Fibroblast of skin of left biceps (primary cell): ENCODE measurements at regions not wholly inside any gene's neighbourhood (a gene's known extent, or its start where the extent isn't known, plus 50 kb on each side); places are given as distances from the start of the nearest gene placed in this dataset.
A peak's percentile ranks its signal among the peaks of the same experiment; 100 is the strongest.
"Not testable (repeated sequence)": the region's sequence is repeated elsewhere in the genome, so short reads cannot be mapped to it uniquely, and the experiment has no call there.

Source experiments
- DNase-seq, 2 experiments: peaks; one replicate each; pipeline ENCODE4 v3.0.0-alpha.2; 2013; ENCODE audit warnings: low read depth in 2 of 2

DNA sequence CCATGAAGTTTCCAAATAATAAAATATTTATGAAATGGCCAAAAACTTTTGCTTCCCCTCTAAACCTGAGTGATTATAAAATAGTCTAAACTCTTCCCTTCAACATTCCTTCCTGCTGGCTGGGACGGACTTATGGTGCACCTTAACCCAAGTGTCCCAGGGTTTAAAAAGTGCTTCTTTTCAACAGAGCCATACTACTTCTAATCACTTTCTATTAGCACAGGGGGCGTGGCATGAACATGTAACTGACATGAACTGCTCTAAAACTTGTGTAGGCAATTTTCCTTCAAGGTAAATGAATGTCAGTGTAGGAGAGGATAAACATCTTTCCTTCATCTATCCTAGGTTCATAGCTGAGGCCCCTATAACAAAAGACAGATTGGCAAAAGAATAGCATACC is 163.6 kb upstream of the RIMS1 start:
- no peak for DNase-seq

DNA sequence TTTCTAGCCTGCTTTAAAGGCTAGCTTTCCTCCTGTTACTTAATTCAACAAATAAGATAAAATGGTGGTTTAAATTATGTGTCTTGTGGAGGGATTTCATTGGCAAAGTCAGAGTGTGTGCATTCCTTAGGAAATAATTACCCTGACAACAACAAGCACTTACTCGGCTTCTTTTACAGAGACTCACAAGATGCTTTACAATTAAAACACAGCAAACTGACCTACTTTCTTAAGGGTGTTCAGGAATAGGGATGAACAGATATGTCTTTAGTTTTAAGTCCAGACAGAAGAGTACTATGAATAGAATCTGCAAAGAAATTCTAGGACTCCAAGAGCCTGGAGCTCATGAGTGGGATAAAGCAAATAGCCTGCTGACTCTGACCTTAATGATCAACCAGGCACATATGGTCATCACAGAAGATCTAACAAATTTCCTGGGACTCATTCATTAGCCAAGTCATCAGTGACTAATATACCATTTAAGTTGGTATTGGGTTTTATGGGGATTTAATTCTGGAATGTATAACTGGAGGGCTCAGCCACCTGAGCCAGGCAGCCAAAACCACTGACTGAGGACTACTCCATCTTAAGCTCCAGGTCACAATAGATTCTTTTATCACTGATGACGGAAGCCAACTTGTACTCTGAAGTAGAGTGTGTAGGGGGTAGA is 161.8 kb upstream of the RIMS1 start:
- no peak for DNase-seq

DNA sequence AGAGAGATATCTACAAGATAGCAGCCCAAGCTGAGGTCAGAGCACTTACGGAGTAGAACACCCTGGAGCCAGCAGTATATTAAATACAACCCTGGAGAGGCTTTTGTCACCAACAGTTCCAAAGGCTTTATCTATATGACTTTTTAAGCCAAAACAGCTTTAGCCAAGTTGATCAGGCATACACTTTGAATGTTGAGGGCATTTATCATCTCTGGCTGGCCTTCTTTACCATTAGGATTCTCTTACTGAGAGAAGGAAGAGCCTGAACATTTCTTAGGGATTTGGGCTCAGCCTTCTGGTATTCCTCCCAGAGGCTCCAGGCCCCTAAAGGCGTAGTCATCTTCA is 161.3 kb upstream of the RIMS1 start:
- no peak for DNase-seq

DNA sequence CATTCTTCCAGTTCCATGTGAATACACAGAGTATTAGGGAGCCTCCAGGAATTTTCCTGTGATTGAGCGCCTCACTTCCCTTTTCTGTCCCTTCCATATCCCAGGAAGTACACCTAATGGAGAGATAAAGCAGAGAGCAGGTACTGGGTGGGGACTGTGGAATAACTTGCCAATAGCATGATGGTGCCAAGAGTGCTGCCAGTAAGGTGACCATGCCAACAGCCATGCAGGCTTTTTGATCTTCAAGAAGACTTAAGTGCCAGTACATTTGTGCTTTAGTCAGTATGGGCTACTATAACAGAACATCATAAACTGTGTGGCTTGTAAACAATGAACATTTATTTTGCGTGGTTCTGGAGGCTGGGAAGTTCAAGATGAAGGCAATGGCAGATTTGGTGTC is 160.2 kb upstream of the RIMS1 start:
- no peak for DNase-seq

DNA sequence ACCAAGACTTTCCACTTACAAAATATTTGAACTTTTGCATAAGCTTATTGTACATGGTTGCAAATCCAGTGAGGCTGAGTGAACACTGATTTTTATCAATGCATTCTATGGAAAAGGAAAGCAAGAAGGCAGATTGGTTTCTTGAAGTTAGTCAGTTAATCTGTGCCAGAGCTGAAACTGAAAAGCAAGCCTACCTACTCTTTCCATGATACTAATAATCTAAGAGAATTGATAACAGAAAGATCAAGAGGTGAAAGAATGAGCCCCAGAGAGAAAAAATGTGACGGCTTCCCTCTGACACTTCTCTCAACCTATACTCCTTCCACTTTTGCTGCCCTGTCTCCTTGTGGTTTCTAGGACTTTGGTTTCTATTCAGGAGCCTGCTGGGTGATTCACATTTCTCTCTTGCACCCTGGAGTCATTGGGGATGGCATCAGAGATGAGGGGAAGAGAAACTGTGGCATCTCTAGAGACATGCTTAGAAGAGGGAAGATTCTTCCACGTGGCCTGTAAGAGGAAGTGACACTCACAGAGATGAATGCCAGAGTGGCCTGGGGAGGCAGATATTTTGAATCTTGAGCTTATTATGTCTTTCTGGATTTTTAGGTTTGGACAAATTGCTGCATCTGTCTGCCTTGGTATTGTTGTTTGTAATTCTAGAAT is 158.6 kb upstream of the RIMS1 start:
- no peak for DNase-seq

GRCh38 chr6:71730284-71730683 is 156.1 kb upstream of the RIMS1 start:
- DNase-seq = no peak

DNA sequence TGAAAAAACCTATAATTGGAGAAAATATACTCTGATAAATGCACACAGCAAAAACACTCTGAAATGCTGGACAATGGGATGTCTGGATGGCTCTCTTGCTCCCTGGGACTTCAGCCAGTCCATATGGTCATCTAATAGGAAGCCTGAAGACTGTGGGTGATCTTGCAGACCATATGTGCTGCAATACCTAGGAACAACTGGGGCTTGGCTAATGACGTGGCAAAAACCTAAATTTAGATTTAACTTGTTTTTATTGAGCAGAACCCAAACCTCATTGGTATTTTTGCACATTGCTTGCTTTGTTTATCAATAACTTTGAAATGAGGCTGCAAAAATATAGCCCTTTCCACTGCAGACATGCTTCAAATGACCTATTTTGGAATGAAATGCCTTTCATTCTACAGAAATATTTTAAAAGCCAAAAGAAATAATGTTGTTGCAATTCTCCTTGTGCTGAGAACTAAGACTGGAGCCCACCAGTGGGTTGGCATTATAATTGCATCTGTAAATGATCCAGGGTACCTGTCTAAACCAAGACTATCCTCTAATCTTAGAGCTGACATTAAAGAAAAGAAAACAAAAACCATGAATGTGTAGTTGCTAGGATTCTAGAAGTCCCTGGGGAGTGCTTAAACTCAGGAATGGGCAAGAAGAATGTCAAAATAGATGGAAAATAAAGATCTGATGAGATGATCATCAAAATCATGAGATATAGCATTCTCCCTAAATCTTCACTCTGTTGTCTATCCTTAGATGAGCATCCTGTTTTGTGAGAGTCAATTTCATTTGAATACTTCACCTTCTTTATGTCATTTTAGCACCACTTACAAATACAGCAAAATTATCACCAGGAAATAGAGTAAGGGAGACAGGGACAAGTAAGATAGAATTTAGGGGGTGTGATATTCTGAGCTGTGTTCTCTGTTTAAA is 152.1 kb upstream of the RIMS1 start:
- DNase-seq = peak; percentile 5 to 29

DNA sequence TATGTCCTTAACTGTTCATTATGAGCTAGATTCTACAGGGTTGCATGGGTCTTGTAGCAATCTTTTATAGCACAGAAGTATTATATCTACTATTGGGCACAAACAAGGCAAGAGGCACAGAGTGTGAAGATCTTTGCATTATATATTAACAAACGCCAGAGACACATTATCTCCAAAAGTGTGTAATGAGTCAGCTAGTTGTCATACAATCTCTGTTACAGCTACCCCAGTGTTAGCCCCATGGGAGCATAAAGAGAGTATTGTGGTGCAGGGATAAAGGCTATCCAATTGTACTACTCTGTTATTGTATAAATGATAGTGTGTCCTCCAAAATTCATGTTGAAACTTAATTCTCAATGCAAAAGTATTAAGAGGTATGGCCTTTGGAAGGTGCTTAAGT is 148.4 kb upstream of the RIMS1 start:
- DNase-seq = no peak

DNA sequence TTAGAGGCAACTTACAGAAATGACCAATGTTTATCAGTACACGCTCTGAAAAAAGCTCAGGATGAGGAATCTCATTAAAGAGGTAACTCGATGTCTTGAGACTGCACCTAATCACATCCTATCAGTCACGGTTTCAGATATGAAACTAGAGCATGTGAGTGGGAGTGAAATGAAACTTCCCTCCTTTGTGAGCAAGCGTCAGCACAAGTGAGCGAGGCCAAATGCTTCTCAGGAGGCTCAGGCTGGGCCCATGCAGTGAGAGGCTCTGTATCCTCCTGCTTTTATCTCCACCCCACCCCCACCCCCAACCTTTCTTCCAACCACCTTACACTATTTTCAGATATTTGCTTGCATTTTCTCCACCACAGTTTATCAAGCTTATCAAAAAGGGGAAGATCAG is 140.8 kb upstream of the RIMS1 start:
- no peak for DNase-seq

DNA sequence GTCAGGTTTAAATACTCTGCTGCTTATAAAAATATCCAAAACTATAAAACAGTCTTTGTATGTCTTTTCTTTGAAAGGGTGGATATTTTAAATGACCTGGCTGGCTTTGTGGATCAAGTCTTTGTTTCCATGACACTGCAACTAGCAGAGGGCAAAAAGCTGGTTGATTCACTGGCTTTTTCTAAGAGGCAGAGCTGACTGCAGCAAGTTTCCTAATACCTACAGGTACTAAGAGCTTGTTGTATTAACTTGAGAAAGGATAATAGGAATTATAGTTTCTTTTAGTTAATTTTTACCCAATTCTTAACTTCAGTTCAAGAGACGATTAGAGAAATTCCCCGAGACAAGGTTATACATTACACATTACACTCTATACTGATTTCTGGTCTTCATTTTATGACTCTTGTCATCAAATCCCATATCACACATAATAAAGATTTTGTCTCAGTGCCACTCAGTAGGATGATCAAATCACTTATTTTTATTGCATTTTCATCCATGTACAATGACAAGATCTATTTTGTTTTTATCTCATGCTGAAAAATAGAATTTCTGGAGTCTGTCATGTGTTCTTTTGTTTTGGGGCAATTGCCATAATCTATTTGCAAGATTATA is 120.1 kb upstream of the RIMS1 start:
- DNase-seq = no peak

- no peak for DNase-seq
Observed at GRCh38 chr6:71766796-71767195, 119.6 kb upstream of the RIMS1 start.

GRCh38 chr6:71768356-71768755 is 118.0 kb upstream of the RIMS1 start:
- no peak for DNase-seq

- no peak for DNase-seq
Observed at GRCh38 chr6:71808865-71809264, 77.5 kb upstream of the RIMS1 start.

DNA sequence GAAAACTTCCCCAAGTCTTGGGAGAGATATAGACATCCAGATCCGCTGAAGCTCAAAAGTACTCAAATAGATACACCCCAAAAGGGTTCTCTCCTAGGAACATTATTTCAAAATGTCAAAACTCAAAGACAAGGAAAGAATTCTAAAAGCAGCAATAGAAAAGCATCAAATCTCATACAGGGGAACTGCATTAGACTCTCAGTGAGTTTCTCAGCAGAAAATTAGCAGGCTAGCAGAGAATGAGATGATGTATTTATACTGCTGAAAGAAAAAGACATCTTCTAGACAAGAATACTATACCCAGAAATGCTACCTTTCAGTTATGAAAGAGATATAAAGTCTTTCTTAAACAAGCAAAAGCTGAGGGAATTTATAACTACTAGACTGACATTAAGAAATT is 75.5 kb upstream of the RIMS1 start:
- no peak for DNase-seq

GRCh38 chr6:71822625-71823024 is 63.7 kb upstream of the RIMS1 start:
- DNase-seq = no peak

- DNase-seq = not testable (repeated sequence)
Observed at GRCh38 chr6:71832110-71832764, 54.1 kb upstream of the RIMS1 start.
